HepG2 (cell line): ENCODE measurements at regions not wholly inside any gene's neighbourhood (a gene's known extent, or its start where the extent isn't known, plus 50 kb on each side); places are given as distances from the start of the nearest gene placed in this dataset.

Experiments
- ATAC-seq: fragments of 200-7000 bp; cut with Tn5 transposase; 3 replicates; pipeline ENCODE4 v1.9.1; 2020; ENCODE audit warnings: mild to moderate bottlenecking, moderate library complexity
- BruUV-seq: library from RNA; stranded (reverse); fragments of 400-500 nt; replicated peaks from 2 replicates; lab custom pipeline; 2021; lab: Mats Ljungman, UMichigan
- CTCF ChIA-PET: fragments of 300-600 bp; formaldehyde crosslinking; extraction: SDS; loops from one replicate; lab custom pipeline; 2021; ENCODE audit warnings: low total read pairs, inconsistent platforms, low intra/inter-chr PET ratio; lab: Yijun Ruan, JAX
- POLR2A ChIA-PET: fragments of 350-600 bp; sonication (Branson Sonifier 250); formaldehyde crosslinking; loops from one replicate; lab custom pipeline; 2020; ENCODE audit warnings: antibody characterized with exemption, inconsistent platforms; lab: Yijun Ruan, JAX
- DNase-seq: peaks from one replicate; pipeline ENCODE4 v3.0.0-alpha.2; 2015; ENCODE audit warnings: low spot score
- FAIRE-seq: peaks from 3 replicates; lab custom pipeline; 2011; peaks lifted over from hg19 to GRCh38; lab: Jason Lieb, UNC
- H2AFZ ChIP-seq: one replicate; pipeline ENCODE4 v1.6.1; 2011; ENCODE audit warnings: low read length, inconsistent platforms
- H3K27ac ChIP-seq: fragments of 300-600 bp; 3 replicates; pipeline ENCODE4 v1.8.0; 2011; ENCODE audit warnings: mixed run types, mild to moderate bottlenecking, mixed read lengths, low read length, inconsistent platforms; ENCODE audit not compliant: insufficient read depth; ENCODE audit errors: extremely low read length
- H3K27me3 ChIP-seq, 2 experiments: fragments of 200-600 bp in 1 of 2; 2 replicates in 1 of 2; 3 replicates in 1 of 2; pipeline versions ENCODE4 v1.6.0 to v1.8.0; 2011; ENCODE audit warnings: low read length in 2 of 2, mild to moderate bottlenecking in 2 of 2, moderate library complexity in 2 of 2, inconsistent platforms in 1 of 2; ENCODE audit not compliant: insufficient read depth in 2 of 2, control insufficient read depth in 1 of 2
- H3K36me3 ChIP-seq, 2 experiments: fragments of 200-600 bp in 1 of 2; replicated peaks in 1 of 2; 2 replicates in 1 of 2; 3 replicates in 1 of 2; pipeline versions ENCODE4 v1.5.1 to v1.8.0; 2011; ENCODE audit warnings: low read length in 2 of 2, inconsistent platforms in 1 of 2; ENCODE audit not compliant: insufficient read depth in 2 of 2, control insufficient read depth in 1 of 2
- H3K4me1 ChIP-seq: 2 replicates; pipeline ENCODE4 v1.5.1; 2012; ENCODE audit warnings: low read length, inconsistent platforms; ENCODE audit not compliant: insufficient read depth
- H3K4me2 ChIP-seq: 2 replicates; pipeline ENCODE4 v1.6.0; 2011; ENCODE audit warnings: low read depth, low read length, inconsistent platforms
- H3K4me3 ChIP-seq, 3 experiments: fragments of 200-600 bp in 1 of 3; sonication (generic), shearing (Covaris generic) in 1 of 3; replicated peaks in 1 of 3; 2 replicates each; pipeline ENCODE4 v1.5.1; 2011 to 2016; ENCODE audit warnings: low read length in 3 of 3, inconsistent platforms in 2 of 3, low read depth in 2 of 3, mild to moderate bottlenecking in 2 of 3, control low read depth in 1 of 3, mixed read lengths in 1 of 3; ENCODE audit not compliant: insufficient read depth in 1 of 3
- H3K79me2 ChIP-seq: one replicate; pipeline ENCODE4 v1.6.1; 2011; ENCODE audit warnings: low read length, inconsistent platforms; ENCODE audit not compliant: insufficient read depth
- H3K9ac ChIP-seq: 2 replicates; pipeline ENCODE4 v1.6.0; 2011; ENCODE audit warnings: mild to moderate bottlenecking, low read depth, low read length, inconsistent platforms; ENCODE audit not compliant: insufficient read depth
- H3K9me3 ChIP-seq: 2 replicates; pipeline ENCODE4 v1.5.1; 2012; ENCODE audit warnings: mild to moderate bottlenecking, low read length
- H4K20me1 ChIP-seq: 2 replicates; pipeline ENCODE4 v1.6.0; 2011; ENCODE audit warnings: inconsistent platforms, mild to moderate bottlenecking, low read length, moderate library complexity; ENCODE audit not compliant: insufficient read depth
- ATF1 ChIP-seq: IDR thresholded peaks from 2 replicates; pipeline ENCODE4 v1.6.1; 2016; ENCODE audit warnings: mild to moderate bottlenecking, control low read depth
- BRCA1 ChIP-seq: sonication (generic); formaldehyde crosslinking; IDR thresholded peaks from 2 replicates; pipeline ENCODE4 v1.4.0; 2020; ENCODE audit warnings: missing genetic modification reagents
- PHF20 ChIP-seq: sonication (generic); formaldehyde crosslinking; IDR thresholded peaks from 2 replicates; pipeline ENCODE4 v1.5.0; 2020; ENCODE audit warnings: mild to moderate bottlenecking, missing genetic modification reagents
- PRDM10 ChIP-seq: sonication (generic); formaldehyde crosslinking; IDR thresholded peaks from 2 replicates; pipeline ENCODE4 v1.4.0; 2020; ENCODE audit warnings: low read depth, missing genetic modification reagents
- PREB ChIP-seq: sonication (generic); formaldehyde crosslinking; IDR thresholded peaks from 2 replicates; pipeline ENCODE4 v1.4.0; 2020; ENCODE audit warnings: missing genetic modification reagents
- RARA ChIP-seq: IDR thresholded peaks from 2 replicates; pipeline ENCODE4 v1.6.1; 2016; ENCODE audit warnings: missing genetic modification reagents, missing compliant biosample characterization
- ZIK1 ChIP-seq: sonication (generic); formaldehyde crosslinking; IDR thresholded peaks from 2 replicates; pipeline ENCODE4 v1.5.0; 2020; ENCODE audit warnings: mild to moderate bottlenecking, low read depth, missing genetic modification reagents, borderline replicate concordance
- ZNF512B ChIP-seq: sonication (generic); formaldehyde crosslinking; IDR thresholded peaks from 2 replicates; pipeline ENCODE4 v1.5.1; 2020; ENCODE audit warnings: missing genetic modification reagents, mild to moderate bottlenecking, borderline replicate concordance
- ZNF781 ChIP-seq: sonication (generic); formaldehyde crosslinking; IDR thresholded peaks from 2 replicates; pipeline ENCODE4 v1.5.1; 2020; ENCODE audit warnings: borderline replicate concordance, mild to moderate bottlenecking, missing genetic modification reagents; ENCODE audit errors: not compliant biosample characterization
- WGBS: methylation state at CpG from one replicate; pipeline ENCODE4 v1.1.6; 2017; ENCODE audit warnings: low lambda C conversion rate; 5-methylcytosine and 5-hydroxymethylcytosine counted together
- in situ Hi-C: cut with HindIII; loops from 2 replicates; pipeline ENCODE4 v1.10.0; 2017; ENCODE audit warnings: low pct_unique_long_range_greater_than_20kb; ENCODE audit not compliant: extremely low pct_ligation_motif_present
- intact Hi-C: fragments of 100-400 bp; cut with micrococcal nuclease; formaldehyde crosslinking; loops from one replicate; pipeline ENCODE4 v1.10.0; 2022; ENCODE audit not compliant: unreplicated experiment

- POLR2A ChIA-PET: no interaction called here
- H3K9ac ChIP-seq: no peak overlapping the region
- no TSS peak for BruUV-seq
- no peak overlapping the region for H2AFZ ChIP-seq
- TF ChIP-seq BRCA1: no peak
- intact Hi-C loops (no loop called here), in situ Hi-C loops (loop anchor here (10.0 kb wide), 1 partner anchor 673 kb away; no protein-coding TSS in a partner anchor)
- no peak overlapping the region for H3K27ac ChIP-seq
- ATAC-seq (no peak), FAIRE-seq (no peak), DNase-seq (no peak)
- 88% methylated on average over 1 of the region's 1 CpG for WGBS
- no peaks in the 10 kb centered on the region for H4K20me1 ChIP-seq
- no peaks in the 10 kb centered on the region for H3K27me3 ChIP-seq
- no peaks in the 10 kb centered on the region for H3K4me1 ChIP-seq
- H3K4me3 ChIP-seq: no peak overlapping the region
- H3K79me2 ChIP-seq: no peaks in the 10 kb centered on the region
- H3K9me3 ChIP-seq: no peaks in the 10 kb centered on the region
- H3K36me3 ChIP-seq: peaks cover 5 to 14% of the 10 kb centered on the region in 2 experiments; a peak in 4 of 5 replicates
- CTCF ChIA-PET: no interaction called here
- no peak overlapping the region for H3K4me2 ChIP-seq
Observed at GRCh38 chr1:173417563-173417962, 59.6 kb upstream of the PRDX6 start.

GRCh38 chr1:173418107-173418985 is 58.8 kb upstream of the PRDX6 start:
- WGBS: 93% methylated on average over 11 of the region's 11 CpGs
- intact Hi-C loops (no loop called here), in situ Hi-C loops (loop anchor here (10.0 kb wide), 1 partner anchor 674 kb away; no protein-coding TSS in a partner anchor)
- no TSS peak for BruUV-seq
- FAIRE-seq: no peak
- H3K9ac ChIP-seq: no peak overlapping the region
- no peaks in the 10 kb centered on the region for H3K79me2 ChIP-seq
- no peak overlapping the region for H3K27ac ChIP-seq
- no peaks in the 10 kb centered on the region for H4K20me1 ChIP-seq
- ChIA-PET POLR2A (no interaction called here), CTCF (no interaction called here)
- H3K27me3 ChIP-seq: no peaks in the 10 kb centered on the region
- H2AFZ ChIP-seq: no peak overlapping the region
- H3K4me2 ChIP-seq: no peak overlapping the region
- H3K4me1 ChIP-seq: no peaks in the 10 kb centered on the region
- no peaks in the 10 kb centered on the region for H3K9me3 ChIP-seq
- no peak for ATAC-seq
- H3K36me3 ChIP-seq: peaks cover 5 to 14% of the 10 kb centered on the region in 2 experiments; a peak in 4 of 5 replicates
- H3K4me3 ChIP-seq: no peak overlapping the region
- no peak for DNase-seq
- TF ChIP-seq ZIK1 (CRISPR knock-in tag): no peak
- no peak for TF ChIP-seq PREB (CRISPR knock-in tag)
- no peak for TF ChIP-seq ATF1 (CRISPR knock-in tag)
- TF ChIP-seq RARA (CRISPR knock-in tag): no peak
- no peak for TF ChIP-seq ZNF512B (CRISPR knock-in tag)
- TF ChIP-seq PRDM10: no peak
- no peak for TF ChIP-seq ZNF781 (CRISPR knock-in tag)
- TF ChIP-seq PHF20 (CRISPR knock-in tag): no peak
